ENCODE measurements at regions not wholly inside any gene's neighbourhood (a gene's known extent, or its start where the extent isn't known, plus 50 kb on each side); places are given as distances from the start of the nearest gene placed in this dataset.

- no peak overlapping the region for H3K4me2 ChIP-seq (ENCODE audit: low read length)
- H3K27ac ChIP-seq (ENCODE audit: low read depth, low read length, poor library complexity, severe bottlenecking): no peak overlapping the region
- peak overlapping the region; percentile 25; the same call in 1 of the 2 replicates for H2AFZ ChIP-seq (ENCODE audit: low read length)
- POLR2A ChIA-PET: no interaction called here
- intact Hi-C loops (cut with micrococcal nuclease; ENCODE audit: unreplicated experiment): loop anchor here (10.0 kb wide), 1 partner anchor 246 kb away; no protein-coding TSS in a partner anchor
- H3K79me2 ChIP-seq (ENCODE audit: insufficient read depth, low read depth, low read length): no peaks in the 10 kb centered on the region
- H3K9me2 ChIP-seq (ENCODE audit: insufficient read depth, low read length): no peaks in the 10 kb centered on the region
- H4K20me1 ChIP-seq (ENCODE audit: insufficient read depth, low read length): no peaks in the 10 kb centered on the region
- TF ChIP-seq EZH2phosphoT487 (IDR thresholded peaks at IDR 0.05; ENCODE audit: borderline replicate concordance, low read depth, low read length) (no peak), CTCF (conservative IDR thresholded peaks at IDR 0.05; ENCODE audit: low read length) (no peak)
- CTCF ChIA-PET (ENCODE audit: unreplicated experiment): no interaction called here
- H3K36me3 ChIP-seq (ENCODE audit: insufficient read depth, low read length): no peaks in the 10 kb centered on the region
- H3K4me1 ChIP-seq (ENCODE audit: insufficient read depth, low read length, poor library complexity, severe bottlenecking): peaks cover 23% of the 10 kb centered on the region
- no TSS peak for BruUV-seq (replicated peaks)
- no peaks in the 10 kb centered on the region for H3K9me3 ChIP-seq (ENCODE audit: low read length)
- no peak overlapping the region for H3K4me3 ChIP-seq (ENCODE audit: low read depth, low read length, poor library complexity, severe bottlenecking)
- DNase-seq (ENCODE audit: low spot score): no peak
Observed at GRCh38 chr5:124901081-124901480, 154.6 kb upstream of the ZNF608 start.

GRCh38 chr5:124902097-124902821, 155.8 kb upstream of the ZNF608 start:
- TF ChIP-seq EZH2phosphoT487 (IDR thresholded peaks at IDR 0.05; ENCODE audit: borderline replicate concordance, low read depth, low read length) (no peak), CTCF (conservative IDR thresholded peaks at IDR 0.05; ENCODE audit: low read length) (no peak)
- peak; percentile 81 for DNase-seq (ENCODE audit: low spot score)
- BruUV-seq (replicated peaks): no TSS peak
- POLR2A ChIA-PET: interaction anchor here (0.6 to 2.0 kb wide), 7 partner anchors 13 to 851 kb away, joined by 3 to 9 read pairs (median 4); no protein-coding TSS in a partner anchor
- peak overlapping the region; percentile 56 for H3K4me2 ChIP-seq (ENCODE audit: low read length)
- no peaks in the 10 kb centered on the region for H3K9me3 ChIP-seq (ENCODE audit: low read length)
- H3K4me1 ChIP-seq (ENCODE audit: insufficient read depth, low read length, poor library complexity, severe bottlenecking): peaks cover 33% of the 10 kb centered on the region
- H3K27ac ChIP-seq (ENCODE audit: low read depth, low read length, poor library complexity, severe bottlenecking): peak overlapping the region; percentile 41
- H3K36me3 ChIP-seq (ENCODE audit: insufficient read depth, low read length): no peaks in the 10 kb centered on the region
- H4K20me1 ChIP-seq (ENCODE audit: insufficient read depth, low read length): no peaks in the 10 kb centered on the region
- no peaks in the 10 kb centered on the region for H3K9me2 ChIP-seq (ENCODE audit: insufficient read depth, low read length)
- H3K79me2 ChIP-seq (ENCODE audit: insufficient read depth, low read depth, low read length): no peaks in the 10 kb centered on the region
- H3K4me3 ChIP-seq (ENCODE audit: low read depth, low read length, poor library complexity, severe bottlenecking): peak overlapping the region; percentile 12
- intact Hi-C loops (cut with micrococcal nuclease; ENCODE audit: unreplicated experiment): loop anchor here (10.0 kb wide), 1 partner anchor 247 kb away; no protein-coding TSS in a partner anchor
- H2AFZ ChIP-seq (ENCODE audit: low read length): peak overlapping the region; percentile 79
- CTCF ChIA-PET (ENCODE audit: unreplicated experiment): no interaction called here
